ENCODE measurements at regions not wholly inside any gene's neighbourhood (a gene's known extent, or its start where the extent isn't known, plus 50 kb on each side); places are given as distances from the start of the nearest gene placed in this dataset.

GRCh38 chr6:11961923-11962322 is 50.2 kb upstream of the HIVEP1 start:
- no peak overlapping the region for H3K4me3 ChIP-seq (ENCODE audit: low read depth, low read length)
- TF ChIP-seq, protein P1, sequence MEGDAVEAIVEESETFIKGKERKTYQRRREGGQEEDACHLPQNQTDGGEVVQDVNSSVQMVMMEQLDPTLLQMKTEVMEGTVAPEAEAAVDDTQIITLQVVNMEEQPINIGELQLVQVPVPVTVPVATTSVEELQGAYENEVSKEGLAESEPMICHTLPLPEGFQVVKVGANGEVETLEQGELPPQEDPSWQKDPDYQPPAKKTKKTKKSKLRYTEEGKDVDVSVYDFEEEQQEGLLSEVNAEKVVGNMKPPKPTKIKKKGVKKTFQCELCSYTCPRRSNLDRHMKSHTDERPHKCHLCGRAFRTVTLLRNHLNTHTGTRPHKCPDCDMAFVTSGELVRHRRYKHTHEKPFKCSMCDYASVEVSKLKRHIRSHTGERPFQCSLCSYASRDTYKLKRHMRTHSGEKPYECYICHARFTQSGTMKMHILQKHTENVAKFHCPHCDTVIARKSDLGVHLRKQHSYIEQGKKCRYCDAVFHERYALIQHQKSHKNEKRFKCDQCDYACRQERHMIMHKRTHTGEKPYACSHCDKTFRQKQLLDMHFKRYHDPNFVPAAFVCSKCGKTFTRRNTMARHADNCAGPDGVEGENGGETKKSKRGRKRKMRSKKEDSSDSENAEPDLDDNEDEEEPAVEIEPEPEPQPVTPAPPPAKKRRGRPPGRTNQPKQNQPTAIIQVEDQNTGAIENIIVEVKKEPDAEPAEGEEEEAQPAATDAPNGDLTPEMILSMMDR (IDR thresholded peaks at IDR 0.05; ENCODE audit: borderline replicate concordance, insufficient read depth, low read depth, low read length) = no peak

- TF ChIP-seq, protein P1 (IDR thresholded peaks at IDR 0.05; ENCODE audit: borderline replicate concordance, insufficient read depth, low read depth, low read length) = no peak
Observed at GRCh38 chr6:11960909-11961779, 51.0 kb upstream of the HIVEP1 start.

GRCh38 chr6:11956781-11957180 is 55.3 kb upstream of the HIVEP1 start:
- no peak overlapping the region for H3K4me3 ChIP-seq (ENCODE audit: low read depth, low read length)
- TF ChIP-seq, protein P1 (IDR thresholded peaks at IDR 0.05; ENCODE audit: borderline replicate concordance, insufficient read depth, low read depth, low read length) = no peak

More at GRCh38 chr6:11960909-11961779, 51.0 kb upstream of the HIVEP1 start:
- H3K4me3 ChIP-seq (ENCODE audit: low read depth, low read length) = no peak overlapping the region

GRCh38 chr6:11953641-11954040 is 58.5 kb upstream of the HIVEP1 start:
- no peak overlapping the region for H3K4me3 ChIP-seq (ENCODE audit: low read depth, low read length)
- TF ChIP-seq, protein P1 (IDR thresholded peaks at IDR 0.05; ENCODE audit: borderline replicate concordance, insufficient read depth, low read depth, low read length) = no peak

GRCh38 chr6:11952316-11952715 is 59.8 kb upstream of the HIVEP1 start:
- TF ChIP-seq, protein P1 (IDR thresholded peaks at IDR 0.05; ENCODE audit: borderline replicate concordance, insufficient read depth, low read depth, low read length) = no peak
- no peak overlapping the region for H3K4me3 ChIP-seq (ENCODE audit: low read depth, low read length)

DNA sequence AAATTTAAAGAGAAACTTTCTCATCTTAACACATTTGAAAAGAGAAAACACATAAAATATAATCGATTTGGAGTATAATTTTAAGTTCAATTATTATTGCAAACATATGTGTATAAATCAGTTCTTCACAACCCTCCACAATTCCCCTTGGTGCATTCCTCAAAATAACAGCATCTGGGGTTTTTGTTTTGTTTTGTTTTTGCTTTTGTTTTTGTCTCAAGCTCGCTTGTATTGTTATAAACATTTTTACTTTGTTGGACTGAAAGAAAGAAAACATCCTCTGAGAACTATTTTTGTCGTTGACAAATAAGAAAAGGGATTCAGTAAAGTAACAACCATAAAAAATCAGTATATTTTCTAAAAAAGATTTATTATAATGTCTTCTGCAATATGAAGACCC is 60.2 kb upstream of the HIVEP1 start:
- TF ChIP-seq, protein P1 (IDR thresholded peaks at IDR 0.05; ENCODE audit: borderline replicate concordance, insufficient read depth, low read depth, low read length) = no peak

DNA sequence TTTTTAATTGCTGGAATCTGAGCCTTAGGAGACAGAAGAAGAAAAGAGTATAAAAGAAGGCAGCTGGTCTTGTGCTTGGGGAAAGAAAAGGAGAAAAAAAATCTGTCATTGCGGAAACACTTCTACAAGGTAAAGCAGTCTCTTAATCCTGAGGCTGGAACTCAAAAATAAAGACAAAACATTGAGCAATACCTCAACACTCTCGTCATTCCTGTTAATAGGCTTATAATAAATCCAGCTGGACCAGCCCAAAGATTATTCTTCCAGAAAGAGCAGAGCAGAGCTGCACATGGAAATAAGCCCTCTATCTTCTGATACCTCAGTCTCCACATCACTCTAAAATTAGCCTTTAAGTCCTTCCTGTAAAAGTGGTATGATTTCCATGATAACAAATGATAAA is 62.0 kb upstream of the HIVEP1 start:
- TF ChIP-seq, protein P1 (IDR thresholded peaks at IDR 0.05; ENCODE audit: borderline replicate concordance, insufficient read depth, low read depth, low read length) = no peak
- H3K4me3 ChIP-seq (ENCODE audit: low read depth, low read length) = no peak overlapping the region

More for the DNA sequence above, 60.2 kb upstream of the HIVEP1 start:
- no peak overlapping the region for H3K4me3 ChIP-seq (ENCODE audit: low read depth, low read length)
